ENCODE measurements at regions not wholly inside any gene's neighbourhood (a gene's known extent, or its start where the extent isn't known, plus 50 kb on each side); places are given as distances from the start of the nearest gene placed in this dataset.

- TF ChIP-seq CSRNP3 (CRISPR knock-in tag; IDR thresholded peaks at IDR 0.05) (no peak), PATZ1 (CRISPR knock-in tag; IDR thresholded peaks at IDR 0.05; ENCODE audit: borderline replicate concordance) (no peak), ESRRG (CRISPR knock-in tag; IDR thresholded peaks at IDR 0.05) (no peak), SNAI2 (CRISPR knock-in tag; IDR thresholded peaks at IDR 0.05) (no peak), ZFP30 (CRISPR knock-in tag; IDR thresholded peaks at IDR 0.05) (no peak), CSDC2 (CRISPR knock-in tag; IDR thresholded peaks at IDR 0.05) (no peak), ISL1 (CRISPR knock-in tag; IDR thresholded peaks at IDR 0.05) (no peak)
Observed at GRCh38 chr22:48491451-48491941, 1336.2 kb downstream of the BRD1 start.

Measured in SK-N-SH treated with all-trans-retinoic acid at 6 μM for 48 hours (cell line).